HG02798 (cell line): ENCODE measurements at regions not wholly inside any gene's neighbourhood (a gene's known extent, or its start where the extent isn't known, plus 50 kb on each side); places are given as distances from the start of the nearest gene placed in this dataset.
"Not testable (repeated sequence)": the region's sequence is repeated elsewhere in the genome, so short reads cannot be mapped to it uniquely, and the experiment has no call there.

Experiments
- ATAC-seq: cut with Tn5 transposase; IDR thresholded peaks from one replicate; pipeline ENCODE4 v1.9.1; 2021; ENCODE audit warnings: mild to moderate bottlenecking; ENCODE audit not compliant: unreplicated experiment, poor library complexity

GRCh38 chr18:59038295-59039039, 101.2 kb upstream of the SEC11C start:
- ATAC-seq: no peak

- not testable (repeated sequence) for ATAC-seq
These were observed 100.7 kb upstream of the SEC11C start for GRCh38 chr18:59039040-59039320.

DNA sequence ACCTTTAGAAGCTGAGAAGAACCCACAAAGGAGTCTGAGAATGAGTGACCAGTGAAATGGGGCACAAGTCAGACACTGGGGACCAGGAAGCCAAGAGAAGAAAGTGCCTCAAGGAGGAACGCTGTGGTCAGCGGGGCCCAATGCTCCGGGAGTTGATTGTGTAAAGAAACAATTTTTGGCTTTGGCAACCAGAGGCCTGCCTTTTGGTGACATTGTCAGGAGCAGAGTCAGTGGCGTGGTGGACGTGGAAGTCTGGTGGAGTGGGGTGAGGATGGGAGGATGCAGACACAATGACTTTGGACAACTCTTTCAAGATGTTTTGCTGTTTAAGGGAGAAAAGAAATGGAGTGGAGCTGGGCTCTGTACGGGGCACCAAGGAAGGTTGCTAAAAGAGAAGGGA, 100.2 kb upstream of the SEC11C start:
- ATAC-seq: no peak

- no peak for ATAC-seq
These were observed 98.9 kb upstream of the SEC11C start for GRCh38 chr18:59040770-59041148.

DNA sequence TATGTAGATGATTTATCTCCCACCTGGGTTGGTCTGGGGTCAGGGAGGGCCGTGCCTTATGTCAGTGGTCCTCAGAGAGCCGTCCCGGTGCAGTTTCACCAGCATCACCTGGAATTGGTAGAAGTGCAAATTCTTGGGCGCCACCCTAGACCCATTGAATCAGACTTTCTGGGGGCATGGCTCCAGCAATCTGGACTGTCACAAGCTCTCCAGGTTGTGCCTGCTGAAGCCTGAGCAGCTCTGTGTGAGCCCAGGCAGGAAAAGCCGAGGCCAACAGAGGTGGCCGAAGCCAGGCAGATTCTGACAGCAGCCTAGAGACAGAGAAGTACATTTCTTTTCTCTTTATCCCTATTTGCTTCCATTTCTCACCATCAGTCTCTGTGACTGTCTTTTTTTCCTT, 98.4 kb upstream of the SEC11C start:
- ATAC-seq: no peak

DNA sequence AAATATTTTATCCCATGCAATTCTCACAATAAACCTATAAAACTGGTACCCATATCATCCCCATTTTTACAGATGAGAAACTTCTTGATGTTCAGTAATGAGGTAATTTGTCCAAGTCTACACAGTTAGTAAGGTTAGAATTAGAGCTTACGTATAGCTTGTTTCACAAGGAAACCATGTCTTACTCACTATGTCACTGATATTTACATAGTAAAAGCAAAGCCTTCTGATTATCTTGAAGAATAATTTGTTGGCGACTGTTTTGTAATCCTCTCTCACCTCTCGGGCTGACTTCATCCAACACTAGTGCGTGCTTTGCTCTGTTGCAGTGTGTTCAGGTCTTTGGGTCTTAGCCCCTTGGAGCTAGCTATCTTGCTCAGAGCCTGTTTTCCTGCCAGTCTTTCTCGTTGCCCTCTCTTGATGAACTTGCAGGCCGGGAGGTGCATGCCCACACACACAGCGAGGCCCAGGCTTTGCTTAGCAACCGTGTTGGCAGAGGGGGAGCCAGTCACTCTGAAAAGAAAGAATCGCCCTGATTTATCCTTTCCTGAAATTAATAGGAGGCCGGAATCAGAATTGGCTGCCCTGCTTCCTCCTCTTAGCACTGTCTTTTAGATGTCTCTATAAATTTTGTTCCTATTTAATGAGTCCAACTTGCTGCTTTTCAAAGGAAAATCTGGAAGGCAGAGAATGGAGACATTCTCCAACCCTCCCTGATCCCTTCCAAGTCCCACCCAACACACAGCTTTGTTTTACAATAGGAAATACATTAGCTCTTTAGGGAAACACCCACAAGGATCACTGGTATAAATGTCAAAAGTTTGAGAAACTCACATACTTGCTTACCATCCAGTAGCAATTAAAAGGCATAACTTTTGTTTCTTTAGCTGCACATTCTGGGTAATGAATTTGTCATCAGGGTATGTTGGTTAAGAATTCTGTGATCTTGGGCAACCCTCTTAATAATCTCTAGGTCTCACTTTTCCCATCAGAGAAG, 97.6 kb upstream of the SEC11C start:
- no peak for ATAC-seq

- ATAC-seq: no peak
These were observed 94.8 kb upstream of the SEC11C start for GRCh38 chr18:59044855-59045254.

GRCh38 chr18:59047321-59048047, 92.2 kb upstream of the SEC11C start:
- ATAC-seq: no peak

GRCh38 chr18:59048048-59048363, 91.7 kb upstream of the SEC11C start:
- ATAC-seq: no peak

- ATAC-seq: no peak
These were observed 91.3 kb upstream of the SEC11C start for GRCh38 chr18:59048378-59048777.

GRCh38 chr18:59049721-59050660, 89.7 kb upstream of the SEC11C start:
- no peak for ATAC-seq

- no peak for ATAC-seq
These were observed 89.0 kb upstream of the SEC11C start for GRCh38 chr18:59050661-59051057.

- ATAC-seq: no peak
These were observed 88.1 kb upstream of the SEC11C start for GRCh38 chr18:59051470-59052165.

DNA sequence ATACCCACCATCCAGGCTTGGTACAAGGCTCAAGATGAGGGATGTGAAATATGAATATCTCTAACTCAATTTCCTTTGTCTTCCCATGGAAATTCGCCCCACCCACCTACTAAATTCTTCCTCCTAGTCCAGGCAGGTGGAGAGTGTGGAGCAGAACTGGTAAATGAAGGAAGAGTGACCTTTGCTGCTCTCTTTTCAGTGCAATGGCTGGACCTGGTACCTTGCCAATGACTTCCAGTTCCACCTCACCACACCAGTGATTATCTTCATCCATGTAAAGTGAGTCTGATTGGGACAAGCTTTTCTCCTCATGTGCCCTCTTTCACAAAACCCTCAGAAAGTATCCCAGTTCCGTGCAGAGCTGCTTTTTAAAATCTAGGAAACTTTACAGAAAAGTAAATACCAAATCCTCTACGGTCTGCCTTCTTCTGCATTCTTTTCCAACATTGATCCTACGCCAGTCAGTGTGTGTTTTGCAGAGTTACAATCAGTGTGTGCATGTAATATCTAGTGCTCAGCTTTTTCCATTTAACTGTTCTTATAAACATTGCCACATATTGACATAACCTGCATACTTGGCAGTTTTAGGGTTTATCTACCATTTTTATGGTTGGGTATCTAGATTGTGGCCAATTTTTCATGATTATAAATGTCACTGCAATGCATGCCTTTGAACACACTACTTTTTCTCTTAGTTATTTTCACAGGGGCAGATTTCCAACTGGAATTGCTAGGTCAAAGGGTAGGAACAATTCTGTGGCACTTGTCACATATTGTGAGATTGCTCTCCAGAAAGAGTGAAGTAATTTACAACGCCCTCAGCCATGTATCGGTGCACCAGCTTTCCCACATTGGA, 86.5 kb upstream of the SEC11C start:
- no peak for ATAC-seq

GRCh38 chr18:59054496-59055287, 85.0 kb upstream of the SEC11C start:
- ATAC-seq: no peak

DNA sequence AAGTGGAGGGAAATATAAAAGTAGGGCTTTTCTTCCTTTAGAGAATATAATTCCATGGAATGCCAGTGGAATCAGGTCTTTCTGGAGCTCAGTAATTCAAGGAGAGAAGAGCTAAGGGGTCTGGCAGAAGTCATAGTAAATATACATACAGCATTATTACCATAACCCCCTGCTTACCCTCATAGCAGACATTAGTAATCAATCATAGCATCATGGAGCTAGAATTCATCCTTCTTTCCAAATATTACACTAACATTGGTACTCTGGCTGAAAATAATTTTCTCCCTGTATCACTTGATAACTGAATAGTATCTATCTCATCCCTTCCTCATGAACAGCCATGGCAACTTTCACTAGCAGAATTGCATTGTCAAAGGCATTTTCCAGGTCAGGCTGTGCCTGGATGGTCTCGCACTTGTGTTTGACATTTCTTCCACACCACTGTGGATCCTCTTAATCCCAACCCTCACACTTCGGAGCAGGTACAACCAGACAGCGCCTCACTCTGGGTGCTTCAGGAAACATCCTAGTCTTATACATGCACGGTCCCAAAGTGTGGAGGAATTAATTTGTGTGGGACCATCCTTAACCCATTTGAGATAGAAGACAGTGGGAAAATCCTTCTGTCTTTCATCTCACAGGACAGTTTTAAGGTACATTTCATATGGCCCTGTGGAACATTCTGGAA, 84.2 kb upstream of the SEC11C start:
- ATAC-seq: no peak
